NOMO-1 (cell line): ENCODE measurements at regions not wholly inside any gene's neighbourhood (a gene's known extent, or its start where the extent isn't known, plus 50 kb on each side); places are given as distances from the start of the nearest gene placed in this dataset.

Source experiments
- DNase-seq, 2 experiments: peaks; one replicate each; lab custom pipeline; 2025; ENCODE audit not compliant: unreplicated experiment in 2 of 2; lab: John Stamatoyannopoulos, UW

DNA sequence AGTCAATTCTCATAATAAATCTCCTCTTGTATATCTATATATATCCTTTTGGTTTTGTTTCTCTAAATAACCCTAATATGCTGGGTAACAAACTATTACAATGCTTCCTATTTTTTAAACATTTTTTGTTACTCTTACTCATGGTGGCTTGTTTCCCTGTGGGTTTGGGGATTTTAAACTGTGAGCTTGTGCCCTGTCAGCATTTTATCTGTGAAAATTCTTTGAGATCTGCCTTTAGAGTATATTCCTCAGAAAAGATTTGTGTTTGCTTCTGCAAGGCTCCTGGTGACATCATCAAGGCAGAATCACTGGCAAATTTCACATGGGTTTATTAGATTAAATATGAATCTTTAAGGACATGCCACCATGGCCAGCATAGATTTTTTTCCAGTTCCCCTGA, 273.6 kb downstream of the LRFN2 start:
- no peak for DNase-seq

DNA sequence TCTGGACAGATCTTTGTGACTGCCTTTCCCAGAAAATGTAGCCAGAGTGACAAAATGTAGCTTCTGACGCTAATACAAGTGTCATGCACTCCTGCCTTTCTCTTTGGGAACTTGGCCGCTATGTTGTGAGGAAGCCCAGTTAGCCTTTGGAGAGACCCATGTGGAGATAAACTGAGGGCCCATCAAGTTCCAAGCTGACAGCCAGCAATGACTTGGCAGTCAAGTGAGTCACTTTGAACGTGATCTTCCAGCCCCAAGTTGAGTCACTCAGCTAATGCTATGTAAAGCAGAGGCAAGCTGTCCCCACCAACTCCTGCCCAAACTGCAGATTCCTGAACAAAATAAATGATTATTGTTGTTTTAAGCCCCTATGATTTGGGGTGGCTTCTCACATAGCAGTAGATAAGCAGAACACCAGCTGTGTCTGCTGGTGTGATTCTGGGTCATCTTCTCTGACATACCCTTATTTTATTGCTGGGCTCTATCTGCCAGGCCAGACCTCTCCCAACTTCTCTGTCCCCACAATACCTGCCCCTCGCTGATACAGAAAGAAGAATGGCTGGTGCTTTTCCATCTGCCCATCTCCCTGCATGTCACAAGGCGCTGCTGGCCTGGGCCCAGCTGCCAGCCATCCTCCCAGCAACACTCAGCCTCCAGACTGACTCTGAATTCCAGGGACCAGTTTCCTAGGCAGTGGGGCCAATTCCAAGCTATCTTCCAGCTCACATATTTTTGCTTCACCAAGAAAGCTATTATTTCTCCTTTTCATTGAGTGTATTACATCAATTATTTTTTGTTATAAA, 274.8 kb downstream of the LRFN2 start:
- no peak for DNase-seq

DNA sequence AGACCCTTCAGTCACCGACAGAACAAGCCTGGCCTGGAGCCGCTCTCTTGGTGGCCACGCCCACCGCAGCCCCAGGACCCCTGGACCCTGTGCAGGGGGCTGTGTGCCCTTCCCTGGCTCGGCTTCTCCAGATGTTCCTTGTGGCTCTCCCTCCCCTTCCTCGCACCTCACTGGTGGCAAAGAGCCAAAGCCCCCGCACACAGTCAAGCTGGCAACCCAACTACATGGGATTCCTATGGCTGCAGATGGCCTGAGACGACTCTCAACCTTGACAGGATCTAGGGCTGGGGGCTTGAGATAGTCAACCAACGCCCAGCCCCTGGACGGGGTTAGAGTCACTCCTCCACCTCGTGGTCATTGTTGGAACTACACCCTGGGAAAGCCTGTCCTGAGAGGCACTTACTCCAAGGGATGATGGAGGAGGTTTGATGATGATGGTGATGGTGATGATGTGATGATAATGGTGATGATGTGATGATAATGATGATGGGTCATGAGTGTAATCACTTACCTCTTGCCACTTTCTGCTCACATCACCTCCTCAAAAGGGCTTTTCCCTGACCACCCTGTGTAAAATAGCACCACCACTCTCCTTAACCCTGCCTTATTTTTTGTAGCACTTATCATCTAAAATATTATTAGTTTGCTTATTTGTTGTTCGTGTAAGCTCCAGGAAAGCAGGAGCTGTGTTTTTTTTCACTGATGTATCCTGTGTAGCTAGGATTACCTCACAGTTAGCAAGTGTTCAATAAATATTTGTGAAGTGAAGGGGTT, 278.4 kb downstream of the LRFN2 start:
- peak in 1 of 2 experiments; percentile 2 for DNase-seq

DNA sequence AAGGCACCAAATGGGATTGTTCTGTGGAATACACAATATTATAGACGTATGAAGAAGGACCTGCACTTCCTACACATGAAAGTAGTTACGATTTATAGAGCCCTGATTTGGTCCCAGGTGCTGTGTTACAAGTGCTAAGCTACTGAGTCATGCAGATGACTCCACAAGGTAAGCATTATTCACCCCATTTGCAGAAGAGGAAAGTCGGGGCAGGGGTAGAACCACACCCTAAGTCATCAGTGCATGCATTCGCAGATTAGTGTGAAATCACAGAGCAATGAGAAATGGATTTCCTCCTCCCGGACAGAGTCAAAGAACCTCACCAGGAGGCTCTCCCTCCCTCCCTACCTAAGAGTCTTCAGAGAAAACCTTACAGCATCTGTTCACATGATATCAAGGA, 279.5 kb downstream of the LRFN2 start:
- DNase-seq, result no peak

DNA sequence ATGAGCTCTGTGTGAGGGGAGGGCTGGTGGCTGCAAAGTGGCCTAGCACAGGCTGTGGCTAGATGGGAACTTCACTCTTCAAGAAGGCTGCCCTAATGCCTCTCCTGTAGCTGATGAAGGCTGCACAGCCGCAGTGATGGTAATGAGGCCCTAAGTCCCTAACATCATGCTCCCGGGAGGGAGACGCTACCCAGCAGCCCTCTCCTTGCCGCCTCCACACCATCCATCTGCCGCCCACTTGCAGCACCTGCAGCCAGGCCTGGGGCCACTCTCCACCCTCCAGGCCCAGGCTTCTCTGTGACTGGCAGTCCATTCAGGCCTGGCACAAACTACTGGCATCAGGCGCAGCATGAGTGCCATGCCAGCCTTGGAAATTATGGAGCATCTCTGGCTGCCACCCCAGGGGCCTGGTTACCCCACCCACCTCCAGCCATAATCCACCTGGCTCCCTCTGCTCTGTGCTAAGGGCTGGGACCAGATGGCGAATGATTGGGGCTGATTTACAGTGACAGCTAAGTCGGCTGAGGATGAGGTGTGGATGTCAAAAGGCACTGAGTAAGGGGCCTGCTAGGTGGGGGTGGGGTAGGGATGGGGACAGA, 284.2 kb downstream of the LRFN2 start:
- no peak for DNase-seq

DNA sequence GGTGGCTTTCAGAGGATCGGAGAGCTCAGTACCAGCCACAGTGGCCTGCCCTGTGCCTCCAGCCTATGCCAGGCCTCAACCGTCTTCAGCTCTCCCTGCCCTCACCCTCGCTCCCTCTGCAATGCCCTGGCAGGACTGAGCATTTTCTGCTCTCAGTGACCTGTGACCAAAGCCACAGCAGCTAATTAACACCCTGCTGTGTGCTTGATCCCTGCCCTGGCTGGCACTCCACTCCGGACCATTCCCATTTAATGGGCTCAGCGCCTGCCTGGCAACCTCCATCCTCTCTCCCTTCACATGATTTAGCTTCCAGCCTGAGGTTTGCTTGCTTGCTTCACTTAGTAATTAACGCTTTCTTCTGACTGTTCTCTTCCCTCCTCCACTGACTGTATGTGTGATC, 287.5 kb downstream of the LRFN2 start:
- no peak for DNase-seq

DNA sequence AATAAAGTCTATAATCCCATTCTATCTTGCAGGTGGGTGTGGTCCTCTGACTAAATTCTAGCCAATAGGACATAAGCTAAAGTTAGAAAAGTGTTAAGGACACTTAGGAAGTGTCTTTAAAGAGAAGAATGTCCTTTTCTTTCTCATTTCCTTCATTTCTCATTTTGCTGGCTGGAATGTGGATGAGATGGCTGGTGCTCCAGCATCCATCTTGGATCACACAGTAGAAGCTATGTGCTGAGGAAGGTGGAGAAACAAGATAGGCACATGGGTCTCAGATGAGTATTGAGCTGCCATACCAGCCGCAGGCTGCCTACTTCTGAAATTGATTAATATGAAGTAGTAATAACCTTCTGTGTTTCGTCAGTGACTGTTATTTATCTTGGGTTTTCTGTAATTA, 289.0 kb downstream of the LRFN2 start:
- no peak for DNase-seq

DNA sequence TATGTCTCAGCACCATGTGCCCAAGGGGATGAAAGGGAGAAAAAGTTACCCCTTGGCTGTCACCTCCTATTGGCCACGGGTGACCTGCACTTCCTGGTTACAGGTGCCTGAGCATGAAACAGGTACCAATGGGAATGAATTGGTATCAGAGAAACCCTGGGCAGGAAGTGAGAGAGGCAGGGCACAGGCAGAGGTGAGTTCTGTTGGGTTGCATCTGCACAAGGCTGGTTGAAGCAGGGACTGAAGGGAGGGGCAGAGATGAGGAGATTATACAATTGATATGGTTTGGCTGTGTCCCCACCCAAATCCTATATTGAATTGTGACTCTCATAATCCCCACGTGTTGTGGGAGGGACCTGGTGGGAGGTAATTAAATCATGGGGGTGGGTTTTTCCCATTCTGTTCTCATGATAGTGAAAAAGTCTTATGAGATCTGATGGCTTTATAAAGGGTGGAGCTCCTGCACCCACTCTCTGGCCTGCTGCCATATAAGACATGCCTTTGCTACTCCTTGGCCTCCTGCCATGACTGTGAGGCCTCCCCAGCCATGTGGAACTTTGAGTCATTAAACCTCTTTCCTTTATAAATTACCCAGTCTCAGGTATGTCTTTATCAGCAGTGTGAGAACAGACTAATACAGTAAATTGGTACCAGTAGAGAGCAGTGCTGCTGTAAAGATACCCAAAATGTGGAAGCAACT, 291.8 kb downstream of the LRFN2 start:
- DNase-seq, result no peak

DNA sequence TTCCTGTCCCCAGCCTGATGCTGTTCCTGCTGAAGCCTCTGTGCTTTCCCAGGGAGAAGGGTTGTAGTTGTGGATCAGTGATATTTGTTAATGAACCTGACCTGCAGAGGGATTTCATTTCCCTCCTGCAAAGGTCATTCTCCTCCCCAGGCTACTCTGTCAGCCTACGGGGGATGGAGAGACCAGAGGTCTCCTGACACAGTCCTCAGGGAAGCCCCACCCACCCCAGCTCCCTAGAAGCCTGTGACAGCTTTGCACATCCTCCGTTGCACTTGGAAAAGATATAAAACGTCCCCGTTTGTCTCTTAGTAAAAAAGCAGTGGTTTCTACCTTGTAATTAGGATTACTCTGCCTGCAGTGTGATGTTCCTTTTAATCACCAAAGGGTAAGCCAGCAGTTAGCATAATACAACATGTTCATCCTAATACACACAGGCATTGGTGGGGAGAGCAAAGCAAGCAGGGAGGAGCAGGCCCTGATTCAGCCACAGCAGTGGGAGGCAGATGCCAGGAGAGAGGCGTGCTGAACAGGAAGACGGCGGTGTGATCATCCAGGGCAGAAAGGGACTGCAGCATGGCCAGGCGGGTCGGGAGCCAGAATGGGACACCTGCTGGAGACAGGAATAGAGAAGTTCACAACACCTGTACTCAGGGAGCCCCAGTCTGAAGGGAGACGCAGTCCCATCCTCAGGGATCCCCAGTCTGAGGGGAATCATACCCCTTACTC, 293.5 kb downstream of the LRFN2 start:
- DNase-seq, result no peak

DNA sequence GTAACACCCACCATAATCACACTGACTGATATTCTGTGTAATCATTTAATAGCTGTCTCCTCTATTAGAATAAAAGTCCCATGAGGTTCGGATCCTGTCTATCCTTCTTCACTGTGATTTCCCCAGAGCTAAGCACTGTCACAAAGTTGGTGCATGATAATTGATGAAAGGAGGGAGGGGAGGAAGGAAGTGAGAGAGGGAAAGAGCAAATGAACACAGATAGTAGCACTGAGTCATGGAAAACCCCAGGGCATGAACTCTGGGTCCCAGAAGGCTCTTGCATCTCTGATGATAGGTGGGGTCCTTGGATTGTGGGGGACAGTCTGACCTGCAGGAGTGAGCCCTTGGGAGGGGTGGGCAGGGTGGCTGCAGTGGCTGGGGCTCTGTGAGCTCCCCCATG, 294.1 kb downstream of the LRFN2 start:
- DNase-seq, result no peak

DNA sequence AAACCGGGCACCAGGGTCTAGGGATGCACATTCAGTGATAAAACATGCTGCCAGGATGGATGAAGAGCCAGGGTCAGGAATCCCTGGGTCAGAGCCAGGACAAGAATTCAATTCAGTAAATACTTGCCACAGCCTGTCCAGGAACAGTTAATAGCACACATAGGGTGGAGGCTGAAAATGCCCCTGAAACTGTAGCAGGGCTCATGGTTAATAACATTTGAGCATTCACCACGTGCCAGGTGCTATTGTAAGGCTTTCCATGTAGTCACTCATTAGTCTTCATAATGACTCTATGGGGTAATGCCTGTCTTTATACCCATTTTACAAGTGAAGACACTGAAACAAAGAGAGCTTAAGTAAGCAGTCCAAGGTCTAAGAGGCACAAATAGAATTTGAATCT, 296.3 kb downstream of the LRFN2 start:
- DNase-seq, result no peak

DNA sequence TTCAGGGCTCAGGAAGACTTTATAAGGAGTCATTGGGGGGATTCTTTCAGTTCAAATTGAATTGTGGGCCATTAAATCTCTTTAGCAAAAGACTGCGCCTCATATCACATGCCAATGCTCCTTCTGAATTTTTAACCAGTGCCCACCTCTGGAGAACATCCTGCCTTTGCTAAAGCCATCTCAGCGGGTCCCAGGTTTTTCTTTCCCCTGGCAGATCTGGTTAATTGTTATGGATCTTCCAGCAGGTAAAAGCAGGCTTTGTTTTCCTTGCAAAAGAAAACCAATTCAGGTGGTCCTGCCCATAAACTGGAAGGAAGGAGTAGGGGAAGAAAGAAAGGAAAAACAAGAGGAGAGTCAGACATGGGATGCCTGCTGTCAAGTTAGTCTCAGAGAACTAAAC, 298.2 kb downstream of the LRFN2 start:
- no peak for DNase-seq

DNA sequence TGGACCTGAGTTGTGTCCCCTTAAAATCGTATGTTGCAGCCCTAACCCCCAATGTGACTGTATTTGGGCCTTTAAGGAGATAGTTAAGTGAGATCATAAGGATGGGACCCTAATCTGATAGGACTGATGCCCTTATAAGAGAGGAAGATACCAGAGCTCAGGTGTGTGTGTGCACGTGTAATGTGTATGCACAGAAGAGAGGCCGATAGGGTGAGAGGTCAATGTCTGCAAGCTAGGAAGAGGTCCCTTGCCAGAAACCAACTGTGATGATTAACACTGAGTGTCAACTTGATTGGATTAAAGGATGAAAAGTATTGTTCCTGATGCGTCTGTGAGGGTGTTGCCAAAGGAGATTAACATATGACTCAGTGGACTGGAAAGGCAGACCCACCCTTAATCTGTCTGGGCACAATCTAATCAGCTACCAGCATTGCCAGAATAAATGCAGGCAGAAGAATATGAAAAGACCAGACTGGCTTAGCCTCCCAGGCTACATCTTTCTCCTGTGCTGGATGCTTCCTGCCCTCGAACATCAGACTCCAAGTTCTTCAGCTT, 299.8 kb downstream of the LRFN2 start:
- no peak for DNase-seq

DNA sequence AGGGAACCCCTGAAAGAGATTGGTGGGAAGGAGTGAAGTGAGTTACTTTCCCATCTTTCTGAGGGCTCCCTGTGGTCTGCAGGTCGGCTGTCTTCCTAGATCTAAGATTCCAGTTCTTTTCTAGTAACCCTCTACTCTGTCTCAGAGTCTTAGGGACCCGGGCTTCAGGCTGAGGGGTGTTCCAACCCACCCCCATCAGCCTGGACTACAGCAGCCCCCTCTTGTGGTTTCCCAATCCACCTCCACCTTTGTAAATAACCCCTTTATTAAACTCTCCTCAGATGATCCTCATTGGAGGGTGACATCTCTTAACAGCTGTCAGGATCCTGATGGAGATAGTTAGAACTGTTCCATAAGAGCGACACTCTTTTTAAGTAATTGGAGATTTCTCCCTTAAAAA, 300.4 kb downstream of the LRFN2 start:
- no peak for DNase-seq

DNA sequence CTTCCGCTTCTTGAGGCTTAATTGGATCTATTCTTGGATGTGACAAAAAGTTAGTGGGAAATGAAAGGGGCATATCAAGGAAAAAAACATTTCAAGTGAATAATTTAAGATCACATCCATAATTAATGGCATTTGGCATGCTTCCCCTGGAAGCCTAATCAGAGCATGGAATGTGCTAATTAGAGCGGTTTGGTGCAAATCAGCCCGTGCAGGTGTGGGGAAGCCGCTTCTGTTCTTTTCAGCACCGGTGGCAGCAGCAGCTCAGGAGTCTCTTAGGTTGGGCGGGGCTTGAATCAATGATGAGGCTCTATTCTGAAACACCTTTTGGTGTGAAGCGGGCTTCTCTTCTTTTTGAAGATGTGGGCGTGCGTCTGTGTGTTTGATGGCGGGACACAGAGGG, 301.2 kb downstream of the LRFN2 start:
- DNase-seq, result no peak

DNA sequence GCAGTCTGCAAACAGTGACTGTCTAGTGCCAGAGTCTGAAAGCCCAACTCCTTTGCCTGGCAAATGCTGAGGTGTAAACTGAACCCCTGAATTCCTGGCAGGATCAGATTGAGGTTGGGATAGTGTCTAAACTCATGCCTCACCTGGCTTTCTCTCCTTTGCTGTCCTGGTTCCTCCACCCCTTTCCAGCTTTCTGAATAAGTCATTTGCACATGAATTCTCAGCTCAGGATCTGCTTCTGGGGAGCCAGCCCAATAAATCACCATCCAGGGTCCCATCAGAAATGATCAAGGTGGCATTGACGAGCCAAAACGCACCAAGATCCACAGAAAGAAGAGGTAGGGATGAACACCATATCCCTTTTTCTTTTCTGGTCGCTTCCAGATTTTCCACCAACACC, 301.6 kb downstream of the LRFN2 start:
- no peak for DNase-seq

DNA sequence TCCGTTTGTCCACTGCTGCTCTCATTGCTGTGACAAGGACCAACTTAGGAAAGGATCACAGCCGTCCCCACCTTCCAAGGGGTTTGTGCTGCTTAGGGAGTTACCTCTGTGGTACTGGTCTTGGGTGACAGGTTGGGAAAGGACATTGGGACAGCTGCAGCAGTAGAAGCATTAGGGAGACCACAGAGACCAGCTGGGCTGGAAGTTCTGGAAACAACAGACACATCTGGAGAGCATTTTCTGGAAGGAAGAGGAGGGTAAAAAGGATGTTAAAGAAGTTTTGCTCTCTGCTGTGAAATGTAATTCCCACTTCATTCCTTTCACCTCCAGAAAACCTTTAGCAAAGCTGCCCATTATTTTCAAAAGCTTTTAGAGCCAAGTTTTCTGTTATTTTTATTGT, 304.2 kb downstream of the LRFN2 start:
- no peak for DNase-seq

DNA sequence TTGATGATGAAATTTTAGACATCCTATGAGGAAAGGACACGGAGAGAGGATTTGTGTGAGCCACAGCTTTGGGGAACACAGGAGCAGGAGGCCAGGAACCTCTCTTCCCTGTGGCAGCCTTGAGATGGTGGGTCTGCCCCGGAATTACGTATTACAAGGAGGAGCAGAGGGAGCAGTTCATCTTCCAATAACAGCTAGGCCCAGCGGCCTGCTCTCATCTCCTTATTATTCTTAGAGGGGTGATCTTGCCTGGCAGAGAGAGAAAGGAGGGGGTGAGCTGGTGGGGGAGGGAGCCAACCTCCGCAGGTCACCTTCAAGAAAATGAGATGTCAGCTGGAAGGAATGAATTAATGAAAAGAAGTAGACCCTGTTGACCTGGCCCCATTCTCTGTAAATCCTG, 305.8 kb downstream of the LRFN2 start:
- no peak for DNase-seq

DNA sequence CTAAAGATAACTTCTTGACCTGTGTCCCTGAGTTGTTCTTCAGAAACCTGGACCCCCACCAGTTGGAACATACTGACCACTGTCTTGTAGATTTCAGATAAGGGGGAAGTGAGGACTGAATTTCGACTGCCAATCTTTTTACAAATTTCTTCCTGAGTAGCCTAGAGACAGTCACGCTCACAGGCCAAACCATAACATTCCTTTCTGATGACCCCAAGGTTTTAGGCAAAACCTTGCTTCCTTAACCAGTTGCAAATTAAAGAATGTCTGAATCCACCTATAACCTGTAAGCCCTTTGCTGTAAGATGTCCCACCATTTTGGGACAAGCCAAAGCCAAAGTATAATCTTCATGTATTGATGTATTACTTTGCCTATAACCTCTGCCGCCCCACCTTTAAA, 306.9 kb downstream of the LRFN2 start:
- no peak for DNase-seq

DNA sequence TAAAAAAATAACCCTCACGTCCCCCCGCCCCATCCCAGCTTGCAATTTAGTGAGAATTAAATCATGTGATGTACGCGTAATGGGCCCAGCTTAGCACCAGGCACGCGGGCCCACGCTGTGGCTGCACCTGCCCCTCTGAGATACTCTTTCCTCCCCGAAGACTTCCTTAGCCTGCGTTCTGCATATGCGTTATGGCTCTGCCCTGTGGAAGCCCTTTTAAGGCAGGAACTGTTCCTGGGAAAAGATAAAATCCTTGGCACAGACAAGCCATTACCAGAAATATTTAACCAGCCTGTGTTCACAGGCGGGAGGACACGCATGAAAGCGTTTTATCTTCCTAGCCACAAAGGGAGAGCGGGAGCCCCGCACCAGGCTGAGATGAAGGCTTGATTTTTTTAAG, 311.0 kb downstream of the LRFN2 start:
- no peak for DNase-seq
